Heart right ventricle (tissue), 16 donors: ENCODE measurements at regions not wholly inside any gene's neighbourhood (a gene's known extent, or its start where the extent isn't known, plus 50 kb on each side); places are given as distances from the start of the nearest gene placed in this dataset.

Experiments used
- ATAC-seq, 8 donors: fragments of 200-7000 bp; cut with Tn5 transposase; one replicate each; pipeline ENCODE4 v1.9.1; 2020; ENCODE audit warnings: mild to moderate bottlenecking in 8 of 8, moderate library complexity in 8 of 8, moderate number of reproducible peaks in 1 of 8
- DNase-seq, 2 donors: peaks; one replicate each; pipeline ENCODE4 v3.0.0-alpha.2; 2020
- H3K27ac ChIP-seq, 10 donors: fragments of 200-600 bp; sonication (generic) in 2 of 10; one replicate each; pipeline versions ENCODE4 v1.5.0 to v1.8.0; 2020 to 2022; ENCODE audit warnings: mild to moderate bottlenecking in 3 of 10
- H3K27me3 ChIP-seq, 7 donors: fragments of 200-600 bp; one replicate each; pipeline ENCODE4 v1.8.0; 2021 to 2022; ENCODE audit warnings: mild to moderate bottlenecking in 2 of 7
- H3K36me3 ChIP-seq, 9 donors: fragments of 200-600 bp; sonication (generic) in 1 of 9; one replicate each; pipeline versions ENCODE4 v1.5.0 to v1.8.0; 2020 to 2022; ENCODE audit warnings: mild to moderate bottlenecking in 2 of 9
- H3K4me1 ChIP-seq, 9 donors: fragments of 200-600 bp; sonication (generic) in 1 of 9; one replicate each; pipeline versions ENCODE4 v1.5.0 to v1.8.0; 2020 to 2022; ENCODE audit warnings: mild to moderate bottlenecking in 4 of 9
- H3K4me3 ChIP-seq, 10 donors: fragments of 200-600 bp; sonication (generic) in 2 of 10; one replicate each; pipeline versions ENCODE4 v1.5.0 to v1.8.0; 2020 to 2022; ENCODE audit warnings: mild to moderate bottlenecking in 7 of 10, moderate library complexity in 2 of 10
- H3K9me3 ChIP-seq, 11 donors: fragments of 200-600 bp in 10 of 11; sonication (generic) in 2 of 11; one replicate each; pipeline versions ENCODE4 v1.5.0 to v1.8.0; 2013 to 2022; ENCODE audit warnings: mild to moderate bottlenecking in 2 of 11, control low read depth in 1 of 11, moderate library complexity in 1 of 11
- WGBS, 2 donors: extraction: QIAGEN DNeasy Blood & Tissue Kit; methylation state at CpG; one replicate each; pipeline ENCODE4 v1.1.7; 2013; ENCODE audit warnings: inconsistent platforms in 1 of 2; 5-methylcytosine and 5-hydroxymethylcytosine counted together
- intact Hi-C, 10 donors: fragments of 100-400 bp; cut with DNase I; formaldehyde crosslinking; loops; one replicate each; pipeline versions ENCODE4 v1.11.1 to v1.14.2; 2022
- TF ChIP-seq, protein P1 (sequence below), 9 donors: fragments of 200-600 bp; sonication (generic) in 2 of 9; IDR thresholded peaks; one replicate each; pipeline versions ENCODE4 v1.5.0 to v1.8.0; 2021 to 2022; ENCODE audit warnings: antibody characterized with exemption in 9 of 9, mild to moderate bottlenecking in 5 of 9, moderate library complexity in 1 of 9
- donor health status: Arrhythmogenic right ventricular cardiomyopathy.
- donor health status: ischemic (EF 13 %, LVEDD 7.1; RV severe dilation, severe dysfunction).
- donor health status: healthy with polysubstance abuse.
- donor health status: DM: no; HTN: yes; CAD: no.
- donor health status: DM: no; HTN: no; CAD: no.
- donor health status: ischemic (EF 25% LVEDD 6.9; RV normal size, moderate dysfunction).
- donor health status: ischemic (EF 25% LVEDD 5.7; RV mildly dilated, moderate dysfunction).
- donor health status: healthy.
- donor health status: DM: yes; HTN: yes; CAD: no.
- donor health status: Ischemic cardiomyopathy.
- donor health status: ischemic (EF 35%, LVEDD 5.7; RV mildly dilated, moderate dysfunction).
- donor health status: nonischemic (EF 11% LVEDD 7.7; RV severe dilation, severe dysfunction).
- donor health status: DM: yes; HTN: yes; CAD: no.
- donor health status: PGD.
- donor health status: ischemic (EF 29% LVEDD 5.4; RV normal size, mild dysfunction).
- donor health status: nonischemic (EF 23%, LVEDD 6.1; RV moderate dilation, normal function).

DNA sequence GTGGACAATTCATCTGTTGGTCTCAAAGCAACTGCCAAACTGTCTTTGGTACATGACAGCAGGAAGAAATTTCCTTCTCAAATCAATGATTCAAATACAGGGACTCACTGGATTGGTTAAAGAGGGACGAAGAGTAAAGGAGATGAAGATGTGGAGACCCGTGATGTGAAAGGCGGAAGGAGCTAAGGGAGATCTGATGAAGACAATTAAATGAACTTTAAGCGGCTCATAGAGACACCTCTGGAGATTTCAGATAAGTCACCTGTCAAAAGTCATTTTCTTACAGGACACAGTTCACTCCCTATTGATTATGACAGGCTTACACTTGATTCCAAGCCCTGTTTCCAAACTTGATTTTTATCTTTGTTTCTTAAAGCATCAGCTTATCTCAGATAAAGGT, 466.3 kb downstream of the DOK5 start:
- no peak overlapping the region for H3K27ac ChIP-seq
- peaks cover 0 to 8% (median 0%) of the 10 kb centered on the region in 7 donors for H3K27me3 ChIP-seq
- no peaks in the 10 kb centered on the region for H3K9me3 ChIP-seq
- no peaks in the 10 kb centered on the region for H3K4me1 ChIP-seq
- DNase-seq (no peak), ATAC-seq (no peak)
- H3K4me3 ChIP-seq = no peak overlapping the region
- intact Hi-C loops = loop anchor here in 1 of 10 donors (10.0 kb wide), 1 partner anchor 57 kb away; no protein-coding TSS in a partner anchor
- no peaks in the 10 kb centered on the region for H3K36me3 ChIP-seq
- TF ChIP-seq, protein P1, sequence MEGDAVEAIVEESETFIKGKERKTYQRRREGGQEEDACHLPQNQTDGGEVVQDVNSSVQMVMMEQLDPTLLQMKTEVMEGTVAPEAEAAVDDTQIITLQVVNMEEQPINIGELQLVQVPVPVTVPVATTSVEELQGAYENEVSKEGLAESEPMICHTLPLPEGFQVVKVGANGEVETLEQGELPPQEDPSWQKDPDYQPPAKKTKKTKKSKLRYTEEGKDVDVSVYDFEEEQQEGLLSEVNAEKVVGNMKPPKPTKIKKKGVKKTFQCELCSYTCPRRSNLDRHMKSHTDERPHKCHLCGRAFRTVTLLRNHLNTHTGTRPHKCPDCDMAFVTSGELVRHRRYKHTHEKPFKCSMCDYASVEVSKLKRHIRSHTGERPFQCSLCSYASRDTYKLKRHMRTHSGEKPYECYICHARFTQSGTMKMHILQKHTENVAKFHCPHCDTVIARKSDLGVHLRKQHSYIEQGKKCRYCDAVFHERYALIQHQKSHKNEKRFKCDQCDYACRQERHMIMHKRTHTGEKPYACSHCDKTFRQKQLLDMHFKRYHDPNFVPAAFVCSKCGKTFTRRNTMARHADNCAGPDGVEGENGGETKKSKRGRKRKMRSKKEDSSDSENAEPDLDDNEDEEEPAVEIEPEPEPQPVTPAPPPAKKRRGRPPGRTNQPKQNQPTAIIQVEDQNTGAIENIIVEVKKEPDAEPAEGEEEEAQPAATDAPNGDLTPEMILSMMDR (IDR thresholded peaks at IDR 0.05) = no peak
- WGBS, 2 donors = 78 to 80% methylated on average over 4 of the region's 4 CpGs

- Histone ChIP-seq H3K27ac (no peak overlapping the region), H3K9me3 (no peaks in the 10 kb centered on the region), H3K4me3 (no peak overlapping the region), H3K27me3 (peaks cover 0 to 8% (median 0%) of the 10 kb centered on the region in 7 donors), H3K4me1 (no peaks in the 10 kb centered on the region), H3K36me3 (no peaks in the 10 kb centered on the region)
- ATAC-seq = no peak
- 70 to 81% methylated on average over 4 of the region's 4 CpGs for WGBS, 2 donors
- intact Hi-C loops = loop anchor here in 1 of 10 donors (10.0 kb wide), 1 partner anchor 56 kb away; no protein-coding TSS in a partner anchor
- no peak for DNase-seq
- TF ChIP-seq, protein P1 (IDR thresholded peaks at IDR 0.05) = no peak
Observed at GRCh38 chr20:54940522-54940921, 465.1 kb downstream of the DOK5 start.

GRCh38 chr20:54938707-54939106, 463.3 kb downstream of the DOK5 start:
- intact Hi-C loops = no loop called here
- Histone ChIP-seq H3K9me3 (no peaks in the 10 kb centered on the region), H3K4me3 (no peak overlapping the region), H3K27ac (no peak overlapping the region), H3K36me3 (no peaks in the 10 kb centered on the region), H3K27me3 (peaks cover 0 to 8% (median 0%) of the 10 kb centered on the region in 7 donors), H3K4me1 (no peaks in the 10 kb centered on the region)
- TF ChIP-seq, protein P1 (IDR thresholded peaks at IDR 0.05) = no peak
- 96 to 100% methylated on average over 1 of the region's 1 CpG for WGBS, 2 donors
- ATAC-seq = no peak
- DNase-seq = no peak

DNA sequence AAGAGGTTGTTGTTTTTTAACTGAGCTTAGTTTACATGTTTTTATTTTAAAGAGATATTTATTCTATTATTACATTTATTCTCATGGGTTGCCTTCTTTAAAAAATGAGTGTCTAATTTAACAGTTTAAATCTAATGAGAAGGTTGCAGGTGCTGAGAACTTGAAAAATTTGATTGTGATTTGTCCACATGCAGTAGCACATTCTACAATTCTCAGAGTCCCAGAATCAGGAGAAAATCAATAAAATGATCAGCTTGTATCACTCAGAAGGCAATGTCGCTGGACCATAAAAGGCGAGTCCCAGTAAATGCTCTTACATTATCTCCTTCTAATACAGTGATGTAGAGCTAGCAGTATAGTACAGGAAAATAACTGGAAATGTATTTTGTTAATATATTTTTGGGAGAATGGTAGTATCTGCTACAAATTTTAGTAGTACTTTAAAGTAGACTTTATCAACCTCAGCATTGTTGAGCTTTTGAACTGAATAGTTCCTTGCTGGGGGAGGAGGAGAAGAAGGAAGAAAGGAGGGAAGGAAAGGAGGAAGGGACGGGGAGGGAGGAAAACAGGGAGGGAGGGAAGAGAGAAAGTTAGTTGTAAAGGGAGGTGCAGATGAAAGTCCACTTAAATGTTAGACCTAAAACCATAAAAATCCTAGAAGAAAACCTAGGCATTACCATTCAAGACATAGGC, 458.0 kb downstream of the DOK5 start:
- ATAC-seq = no peak
- Histone ChIP-seq H3K4me1 (no peaks in the 10 kb centered on the region), H3K4me3 (no peak overlapping the region), H3K27me3 (peaks cover 0 to 5% (median 0%) of the 10 kb centered on the region in 7 donors), H3K27ac (no peak overlapping the region), H3K36me3 (no peaks in the 10 kb centered on the region), H3K9me3 (peaks cover 0 to 16% (median 0%) of the 10 kb centered on the region in 11 donors)
- no peak for DNase-seq
- intact Hi-C loops = no loop called here
- 86 to 90% methylated on average over 3 of the region's 3 CpGs for WGBS, 2 donors
- TF ChIP-seq, protein P1 (IDR thresholded peaks at IDR 0.05) = no peak
